Muscle layer of duodenum (tissue), 2 donors: ENCODE measurements at regions not wholly inside any gene's neighbourhood (a gene's known extent, or its start where the extent isn't known, plus 50 kb on each side); places are given as distances from the start of the nearest gene placed in this dataset.
"Not testable (repeated sequence)": the region's sequence is repeated elsewhere in the genome, so short reads cannot be mapped to it uniquely, and the experiment has no call there.

ENCODE experiments used
- H3K27ac ChIP-seq: one replicate; pipeline ENCODE4 v1.7.0; 2013; ENCODE audit warnings: mild to moderate bottlenecking, low read length
- H3K27me3 ChIP-seq: one replicate; pipeline ENCODE4 v1.7.0; 2013; ENCODE audit warnings: low read depth, mild to moderate bottlenecking, control low read depth, low read length
- H3K36me3 ChIP-seq, 2 donors: one replicate each; pipeline ENCODE4 v1.7.0; 2013; ENCODE audit warnings: low read length in 2 of 2, control low read depth in 1 of 2, mild to moderate bottlenecking in 1 of 2; ENCODE audit not compliant: insufficient read depth in 2 of 2, control insufficient read depth in 1 of 2
- H3K4me1 ChIP-seq, 2 donors: one replicate each; pipeline ENCODE4 v1.7.0; 2013; ENCODE audit warnings: low read length in 2 of 2, mild to moderate bottlenecking in 2 of 2, control low read depth in 1 of 2, moderate library complexity in 1 of 2; ENCODE audit not compliant: insufficient read depth in 2 of 2, control insufficient read depth in 1 of 2
- H3K4me3 ChIP-seq, 2 donors: one replicate each; pipeline ENCODE4 v1.7.0; 2013; ENCODE audit warnings: low read length in 2 of 2, low read depth in 1 of 2, mild to moderate bottlenecking in 1 of 2
- H3K9me3 ChIP-seq, 2 donors: one replicate each; pipeline ENCODE4 v1.7.0; 2013; ENCODE audit warnings: low read length in 2 of 2, control low read depth in 1 of 2, mild to moderate bottlenecking in 1 of 2; ENCODE audit not compliant: control insufficient read depth in 1 of 2
- donor health status: healthy.

DNA sequence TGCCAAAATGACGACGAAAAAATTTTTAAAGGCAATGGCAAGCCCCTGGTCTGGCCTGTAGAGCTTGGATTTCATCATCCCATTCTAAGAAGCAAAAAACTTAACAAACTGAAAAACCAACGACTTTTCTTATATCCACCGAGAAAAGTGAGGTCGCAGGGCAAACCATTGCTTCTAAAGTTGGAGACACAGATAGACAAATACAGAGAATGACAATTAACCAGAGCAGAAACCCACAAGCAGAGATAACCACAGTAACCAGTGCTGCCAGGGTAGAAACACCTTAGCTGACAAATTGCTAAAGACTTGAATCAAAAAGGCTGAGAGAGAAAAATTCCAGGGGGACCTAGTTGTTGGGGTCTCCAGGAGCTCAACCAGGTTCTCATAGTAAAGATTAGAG is 386.5 kb upstream of the SGO1 start:
- Histone ChIP-seq H3K27me3 (no peaks in the 10 kb centered on the region), H3K27ac (no peak overlapping the region), H3K9me3 (no peaks in the 10 kb centered on the region), H3K4me1 (no peaks in the 10 kb centered on the region), H3K36me3 (no peaks in the 10 kb centered on the region), H3K4me3 (no peak overlapping the region)

DNA sequence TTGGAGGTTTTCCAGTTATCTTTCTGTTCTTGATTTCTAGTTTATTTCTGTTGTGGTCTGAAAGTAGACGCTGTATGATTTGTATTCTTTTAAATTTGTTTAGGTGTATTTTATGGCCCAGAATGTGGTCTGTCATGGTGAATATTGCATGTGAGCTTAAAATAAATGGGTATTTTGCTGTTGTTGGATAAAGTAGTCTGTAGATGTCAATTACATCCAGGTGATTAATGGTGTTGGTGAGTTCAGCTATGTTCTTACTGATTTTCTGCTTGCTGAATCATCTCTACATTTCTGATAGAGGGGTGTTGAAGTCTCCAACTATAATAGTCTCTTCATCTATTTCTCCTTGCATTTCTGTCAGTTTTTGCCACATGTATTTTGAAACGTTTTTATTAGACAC is 383.3 kb upstream of the SGO1 start:
- Histone ChIP-seq H3K9me3 (no peaks in the 10 kb centered on the region), H3K4me1 (no peaks in the 10 kb centered on the region), H3K27ac (no peak overlapping the region), H3K27me3 (no peaks in the 10 kb centered on the region), H3K36me3 (no peaks in the 10 kb centered on the region), H3K4me3 (no peak overlapping the region)

DNA sequence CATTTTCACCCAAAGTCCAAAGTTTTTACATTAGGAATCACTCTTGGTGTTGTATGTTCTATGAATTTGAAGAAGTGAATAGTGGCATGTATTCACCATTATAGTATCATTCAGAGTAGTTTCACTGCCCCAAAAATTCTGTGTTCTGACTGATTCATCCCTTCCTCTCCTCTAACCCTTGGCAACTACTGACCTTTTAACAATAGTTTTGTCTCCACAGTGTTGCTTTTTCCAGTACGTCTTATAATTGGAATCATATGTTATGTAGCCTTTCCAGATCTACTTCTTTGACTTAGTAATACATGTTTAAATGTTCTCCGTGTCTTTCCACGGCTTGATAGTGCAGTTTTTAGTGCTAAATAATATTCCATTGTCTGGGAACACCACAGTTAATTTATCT is 379.0 kb upstream of the SGO1 start:
- no peaks in the 10 kb centered on the region for H3K9me3 ChIP-seq
- H3K27me3 ChIP-seq: no peaks in the 10 kb centered on the region
- no peaks in the 10 kb centered on the region for H3K4me1 ChIP-seq
- no peaks in the 10 kb centered on the region for H3K36me3 ChIP-seq
- no peak overlapping the region for H3K27ac ChIP-seq
- no peak overlapping the region for H3K4me3 ChIP-seq

DNA sequence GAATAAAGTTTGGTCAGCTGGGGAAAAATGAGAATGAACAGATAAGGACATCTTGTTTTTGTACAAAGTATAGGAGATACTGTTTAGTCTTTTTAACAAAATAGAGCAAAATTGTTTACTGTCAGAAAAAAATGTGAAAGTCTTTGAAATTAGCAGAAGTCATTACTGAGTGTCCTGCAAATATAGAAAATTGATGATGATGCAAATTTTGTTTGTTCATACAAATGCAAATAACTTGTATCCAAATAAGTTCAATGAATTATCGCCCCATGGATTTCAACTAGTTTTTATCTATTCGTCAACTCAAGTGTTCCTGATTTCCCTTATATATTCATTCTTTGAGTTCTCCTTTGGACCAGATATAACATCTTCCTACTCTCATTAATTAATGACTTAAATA is 378.0 kb upstream of the SGO1 start:
- no peaks in the 10 kb centered on the region for H3K27me3 ChIP-seq
- H3K36me3 ChIP-seq: no peaks in the 10 kb centered on the region
- no peak overlapping the region for H3K27ac ChIP-seq
- no peaks in the 10 kb centered on the region for H3K4me1 ChIP-seq
- H3K9me3 ChIP-seq: no peaks in the 10 kb centered on the region
- no peak overlapping the region for H3K4me3 ChIP-seq

DNA sequence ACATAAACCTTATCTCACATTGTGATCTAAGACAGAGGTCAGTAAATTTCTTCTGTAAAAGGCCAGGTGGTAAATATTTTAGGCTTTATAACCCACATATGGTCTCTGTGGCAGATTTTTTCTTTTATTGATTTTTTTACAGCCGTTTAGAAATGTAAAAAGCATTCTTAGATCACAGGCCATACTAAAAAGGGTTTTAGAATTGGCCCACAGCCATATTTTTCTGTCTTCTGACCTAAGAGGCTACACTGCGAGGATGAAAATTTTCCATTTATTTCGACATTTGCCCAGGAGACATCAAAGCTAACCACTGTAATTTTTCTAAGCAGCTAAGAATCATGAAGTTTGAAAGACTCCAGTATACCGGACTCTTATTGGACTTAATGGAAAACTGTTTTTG is 377.2 kb upstream of the SGO1 start:
- Histone ChIP-seq H3K9me3 (no peaks in the 10 kb centered on the region), H3K36me3 (no peaks in the 10 kb centered on the region), H3K4me1 (no peaks in the 10 kb centered on the region), H3K27me3 (no peaks in the 10 kb centered on the region), H3K4me3 (no peak overlapping the region), H3K27ac (no peak overlapping the region)

DNA sequence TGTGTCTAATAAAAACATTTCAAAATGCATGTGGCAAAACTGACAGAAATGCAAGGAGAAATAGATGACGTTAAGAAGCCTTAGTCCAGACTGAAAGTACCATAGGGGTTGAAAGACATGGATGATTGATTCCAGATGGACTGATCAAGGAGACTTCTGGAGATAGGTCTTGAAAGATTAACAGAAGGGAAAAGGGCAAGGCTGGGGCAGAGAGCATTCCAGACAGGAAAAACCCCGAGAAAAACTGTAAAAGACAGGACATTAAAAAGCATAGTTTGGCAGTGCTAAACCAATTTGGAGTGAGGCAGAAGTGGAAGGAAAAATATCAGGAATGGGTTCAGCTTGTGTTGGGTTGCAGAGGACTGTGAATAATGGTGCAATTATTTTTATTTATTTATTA is 375.2 kb upstream of the SGO1 start:
- H3K36me3 ChIP-seq: no peaks in the 10 kb centered on the region
- H3K27ac ChIP-seq: no peak overlapping the region
- no peaks in the 10 kb centered on the region for H3K9me3 ChIP-seq
- H3K4me1 ChIP-seq: no peaks in the 10 kb centered on the region
- H3K27me3 ChIP-seq: no peaks in the 10 kb centered on the region
- no peak overlapping the region for H3K4me3 ChIP-seq

DNA sequence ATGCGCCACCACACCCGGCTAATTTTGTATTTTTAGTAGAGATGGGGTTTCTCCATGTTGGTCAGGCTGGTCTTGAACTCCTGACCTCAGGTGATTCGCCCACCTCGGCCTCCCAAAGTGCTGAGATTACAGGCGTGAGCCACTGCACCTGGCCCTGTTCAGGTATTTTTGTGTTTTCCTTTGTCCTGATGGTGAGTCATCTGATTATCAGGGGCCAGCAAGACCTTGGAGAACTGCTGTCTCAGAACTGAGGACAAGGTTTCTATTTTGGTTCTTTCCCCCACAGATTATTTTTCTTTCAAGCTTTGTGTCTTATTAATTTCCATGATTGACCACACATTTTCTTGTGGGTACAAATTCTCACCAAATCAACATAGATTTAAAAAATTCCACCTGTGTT is 374.4 kb upstream of the SGO1 start:
- H3K27me3 ChIP-seq, H3K36me3 ChIP-seq, H3K4me3 ChIP-seq, H3K4me1 ChIP-seq, H3K9me3 ChIP-seq, H3K27ac ChIP-seq: not testable (repeated sequence)

DNA sequence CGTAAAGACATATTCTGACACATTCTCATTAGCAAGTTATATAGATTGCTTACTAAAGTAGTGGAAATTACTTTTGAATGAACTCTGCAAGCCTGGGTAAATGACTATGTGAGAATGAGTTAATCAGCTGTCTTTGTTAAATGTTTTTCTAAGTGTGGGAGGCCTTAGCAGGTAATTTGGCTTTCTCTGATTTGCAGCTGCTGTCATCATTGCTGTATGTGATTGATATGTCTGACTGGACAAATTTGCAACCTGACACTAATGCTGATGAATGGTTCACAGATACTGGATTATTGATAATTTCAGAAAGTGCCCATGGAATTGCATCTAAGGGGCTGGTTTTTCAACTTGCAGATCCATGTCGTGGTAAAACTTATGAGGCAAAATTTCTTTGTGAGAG is 372.2 kb upstream of the SGO1 start:
- H3K9me3 ChIP-seq: no peaks in the 10 kb centered on the region
- H3K4me1 ChIP-seq: no peaks in the 10 kb centered on the region
- no peaks in the 10 kb centered on the region for H3K27me3 ChIP-seq
- no peaks in the 10 kb centered on the region for H3K36me3 ChIP-seq
- H3K4me3 ChIP-seq: no peak overlapping the region
- no peak overlapping the region for H3K27ac ChIP-seq

DNA sequence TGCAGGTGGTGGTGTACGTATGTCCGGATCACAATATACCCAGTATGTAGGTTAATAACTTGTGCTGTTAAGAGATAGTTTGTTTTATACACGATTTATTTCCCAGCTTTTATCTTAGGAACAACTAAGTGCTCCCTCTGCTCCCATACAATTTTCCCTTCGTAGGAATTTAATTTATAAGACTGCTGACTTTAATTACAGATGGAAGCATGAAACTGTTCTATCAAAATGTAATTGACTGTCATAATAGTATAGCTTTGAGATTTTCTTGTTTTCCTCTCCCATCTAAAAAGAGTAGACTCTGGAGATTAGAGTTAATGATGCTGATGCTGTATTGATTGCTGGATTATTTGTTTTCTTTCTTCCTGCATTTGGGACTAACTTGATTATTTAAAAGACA is 370.7 kb upstream of the SGO1 start:
- no peaks in the 10 kb centered on the region for H3K36me3 ChIP-seq
- no peak overlapping the region for H3K27ac ChIP-seq
- no peaks in the 10 kb centered on the region for H3K27me3 ChIP-seq
- no peak overlapping the region for H3K4me3 ChIP-seq
- no peaks in the 10 kb centered on the region for H3K9me3 ChIP-seq
- H3K4me1 ChIP-seq: no peaks in the 10 kb centered on the region

DNA sequence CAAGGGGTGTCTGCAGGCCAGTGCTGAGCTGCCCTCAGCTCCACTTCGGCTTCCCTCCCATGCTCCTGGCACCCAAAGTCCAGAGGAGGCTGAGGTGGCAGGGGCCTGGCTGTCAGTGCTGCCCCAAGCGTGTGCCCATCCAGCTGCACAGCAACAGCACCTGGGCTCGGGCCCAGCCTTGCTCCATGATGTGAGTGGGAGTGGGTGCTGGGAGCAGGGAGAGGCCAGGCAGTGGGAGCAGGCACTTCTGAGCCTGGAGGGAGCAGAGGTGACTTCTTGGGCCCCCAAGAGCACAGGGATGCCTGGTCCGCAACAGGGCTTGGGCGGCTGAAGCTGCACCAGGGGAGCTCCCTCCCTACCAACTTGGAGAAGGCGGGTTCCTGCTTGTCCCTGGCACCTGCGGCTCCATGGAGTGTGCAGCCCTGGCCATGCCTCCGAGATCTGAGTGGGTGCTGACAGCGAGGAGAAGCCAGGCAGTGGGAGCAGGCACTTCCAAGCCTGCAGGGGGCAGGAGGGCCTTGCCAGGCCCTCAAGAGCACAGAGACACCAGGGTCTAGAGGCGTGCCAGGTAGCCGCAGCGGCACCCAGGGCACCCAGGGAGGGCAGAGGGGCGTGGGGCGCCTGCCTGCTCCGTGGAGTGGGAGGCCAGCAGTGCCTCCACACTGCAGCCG is 366.7 kb upstream of the SGO1 start:
- H3K36me3 ChIP-seq: no peaks in the 10 kb centered on the region
- H3K9me3 ChIP-seq: no peaks in the 10 kb centered on the region
- H3K4me1 ChIP-seq: no peaks in the 10 kb centered on the region
- H3K4me3 ChIP-seq: no peak overlapping the region
- H3K27ac ChIP-seq: no peak overlapping the region
- H3K27me3 ChIP-seq: no peaks in the 10 kb centered on the region

DNA sequence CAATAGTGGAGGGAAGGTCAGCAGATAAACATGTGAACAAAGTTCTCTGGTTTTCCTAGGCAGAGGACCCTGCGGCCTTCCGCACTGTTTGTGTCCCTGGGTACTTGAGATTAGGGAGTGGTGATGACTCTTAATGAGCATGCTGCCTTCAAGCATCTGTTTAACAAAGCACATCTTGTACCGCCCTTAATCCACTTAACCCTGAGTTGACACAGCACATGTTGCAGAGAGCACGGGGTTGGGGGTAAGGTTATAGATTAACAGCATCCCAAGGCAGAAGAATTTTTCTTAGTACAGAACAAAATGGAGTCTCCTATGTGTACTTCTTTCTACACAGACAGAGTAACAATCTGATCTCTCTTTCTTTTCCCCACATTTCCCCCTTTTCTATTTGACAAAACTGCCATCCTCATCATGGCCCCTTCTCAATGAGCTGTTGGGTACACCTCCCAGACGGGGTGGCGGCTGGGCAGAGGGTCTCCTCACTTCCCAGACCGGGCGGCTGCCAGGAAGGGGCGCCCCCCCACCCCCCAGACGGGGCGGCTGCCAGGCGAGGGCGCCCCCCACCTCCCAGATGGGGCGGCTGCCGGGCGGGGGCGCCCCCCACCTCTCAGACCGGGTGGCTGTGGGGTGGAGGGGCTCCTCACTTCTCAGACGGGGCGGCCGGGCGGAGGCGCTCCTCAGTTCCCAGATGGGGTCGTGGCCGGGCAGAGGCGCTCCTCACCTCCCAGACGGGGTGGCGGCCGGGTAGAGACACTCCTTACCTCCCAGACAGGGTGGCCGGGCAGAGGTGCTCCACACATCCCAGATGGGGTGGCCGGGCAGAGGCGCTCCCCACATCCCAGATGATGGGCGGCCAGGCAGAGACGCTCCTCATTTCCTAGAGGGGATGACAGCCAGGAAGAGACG is 361.6 kb upstream of the SGO1 start:
- not testable (repeated sequence) for H3K4me3 ChIP-seq, H3K4me1 ChIP-seq, H3K27me3 ChIP-seq, H3K36me3 ChIP-seq, H3K9me3 ChIP-seq, H3K27ac ChIP-seq

DNA sequence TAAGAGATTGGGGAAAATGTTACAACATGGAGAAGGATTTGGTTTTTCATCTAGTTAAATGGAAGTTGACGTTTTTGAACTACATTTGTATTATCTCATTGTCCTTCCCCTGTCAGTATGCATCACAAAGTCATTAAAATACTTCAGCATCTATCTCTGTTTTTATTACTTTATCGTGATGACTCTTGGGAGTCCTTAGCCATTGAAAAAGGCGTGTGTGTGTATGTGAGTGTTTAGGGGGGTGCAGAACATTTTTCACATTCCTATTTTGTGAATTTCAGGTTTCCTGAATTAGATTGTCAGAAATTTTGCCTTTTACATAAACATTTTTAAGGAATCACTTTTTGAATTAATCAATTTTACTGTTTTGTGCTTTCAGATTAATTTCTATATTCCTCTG is 360.6 kb upstream of the SGO1 start:
- Histone ChIP-seq H3K27me3 (no peaks in the 10 kb centered on the region), H3K4me1 (no peaks in the 10 kb centered on the region), H3K4me3 (no peak overlapping the region)

More for the DNA sequence above, 360.6 kb upstream of the SGO1 start:
- Histone ChIP-seq H3K27ac (no peak overlapping the region), H3K36me3 (no peaks in the 10 kb centered on the region), H3K9me3 (no peaks in the 10 kb centered on the region)
